GM18511 (cell line): ENCODE measurements at regions not wholly inside any gene's neighbourhood (a gene's known extent, or its start where the extent isn't known, plus 50 kb on each side); places are given as distances from the start of the nearest gene placed in this dataset.
"Not testable (repeated sequence)": the region's sequence is repeated elsewhere in the genome, so short reads cannot be mapped to it uniquely, and the experiment has no call there.

Experiments used
- ATAC-seq: cut with Tn5 transposase; IDR thresholded peaks from one replicate; pipeline ENCODE4 v1.9.1; 2021; ENCODE audit warnings: mild to moderate bottlenecking, moderate library complexity; ENCODE audit not compliant: unreplicated experiment

GRCh38 chr9:85487872-85488271, 253.9 kb downstream of the AGTPBP1 start:
- no peak for ATAC-seq

- no peak for ATAC-seq
Observed at GRCh38 chr9:85484235-85484634, 257.5 kb downstream of the AGTPBP1 start.

- no peak for ATAC-seq
Observed at GRCh38 chr9:85483208-85483607, 258.5 kb downstream of the AGTPBP1 start.

- no peak for ATAC-seq
Observed at GRCh38 chr9:85479305-85479704, 262.4 kb downstream of the AGTPBP1 start.

- ATAC-seq = no peak
Observed at GRCh38 chr9:85478847-85479246, 262.9 kb downstream of the AGTPBP1 start.

- not testable (repeated sequence) for ATAC-seq
Observed at GRCh38 chr9:85474896-85475295, 266.9 kb downstream of the AGTPBP1 start.

GRCh38 chr9:85471791-85472190, 270.0 kb downstream of the AGTPBP1 start:
- no peak for ATAC-seq

- no peak for ATAC-seq
Observed at GRCh38 chr9:85469041-85469440, 272.7 kb downstream of the AGTPBP1 start.

- ATAC-seq = no peak
Observed at GRCh38 chr9:85466834-85467233, 274.9 kb downstream of the AGTPBP1 start.

- ATAC-seq = not testable (repeated sequence)
Observed at GRCh38 chr9:85458114-85458864, 283.5 kb downstream of the AGTPBP1 start.

GRCh38 chr9:85453850-85454249, 287.9 kb downstream of the AGTPBP1 start:
- no peak for ATAC-seq

GRCh38 chr9:85452841-85453240, 288.9 kb downstream of the AGTPBP1 start:
- no peak for ATAC-seq

GRCh38 chr9:85451680-85452079, 290.1 kb downstream of the AGTPBP1 start:
- no peak for ATAC-seq

GRCh38 chr9:85445887-85446286, 295.9 kb downstream of the AGTPBP1 start:
- ATAC-seq = no peak

- no peak for ATAC-seq
Observed at GRCh38 chr9:85444243-85444642, 297.5 kb downstream of the AGTPBP1 start.

- ATAC-seq = peak; percentile 54
Observed at GRCh38 chr9:85443190-85443598, 298.6 kb downstream of the AGTPBP1 start.

- no peak for ATAC-seq
Observed at GRCh38 chr9:85439791-85440190, 302.0 kb downstream of the AGTPBP1 start.

- ATAC-seq = not testable (repeated sequence)
Observed at GRCh38 chr9:85433956-85434355, 307.8 kb downstream of the AGTPBP1 start.

GRCh38 chr9:85433551-85433950, 308.2 kb downstream of the AGTPBP1 start:
- ATAC-seq = not testable (repeated sequence)

GRCh38 chr9:85433046-85433445, 308.7 kb downstream of the AGTPBP1 start:
- no peak for ATAC-seq

GRCh38 chr9:85432599-85432998, 309.2 kb downstream of the AGTPBP1 start:
- ATAC-seq = no peak

GRCh38 chr9:85431339-85432102, 310.2 kb downstream of the AGTPBP1 start:
- no peak for ATAC-seq
